A549 (cell line): ENCODE measurements at regions not wholly inside any gene's neighbourhood (a gene's known extent, or its start where the extent isn't known, plus 50 kb on each side); places are given as distances from the start of the nearest gene placed in this dataset.

Experiments
- CBX8 ChIP-seq: fragments of 200-600 bp; sonication (generic); IDR thresholded peaks from 2 replicates; pipeline ENCODE4 v1.6.1; 2016
- CHD4 ChIP-seq: fragments of 200-600 bp; sonication (generic); IDR thresholded peaks from 2 replicates; pipeline ENCODE4 v1.6.1; 2016; ENCODE audit warnings: antibody characterized with exemption, mild to moderate bottlenecking, borderline replicate concordance
- EHMT2 ChIP-seq: fragments of 200-600 bp; sonication (generic); IDR thresholded peaks from 2 replicates; pipeline ENCODE4 v1.6.1; 2016; ENCODE audit warnings: antibody characterized with exemption, low read depth, mild to moderate bottlenecking, moderate library complexity
- EP300 ChIP-seq, 2 experiments: fragments of >200 bp; sonication (Bioruptor Twin); formaldehyde crosslinking; IDR thresholded peaks; 2 replicates in 1 of 2; 3 replicates in 1 of 2; pipeline ENCODE4 v1.6.1; 2016 to 2017
- ESRRA ChIP-seq: fragments of 150-350 bp; IDR thresholded peaks from 2 replicates; pipeline ENCODE4 v1.6.1; 2014; ENCODE audit warnings: mild to moderate bottlenecking, low read length, borderline replicate concordance
- GATA3 ChIP-seq: IDR thresholded peaks from 2 replicates; pipeline ENCODE4 v1.6.1; 2012; ENCODE audit warnings: borderline replicate concordance
- MAFK ChIP-seq: fragments of 450-650 bp; IDR thresholded peaks from 2 replicates; pipeline ENCODE4 v1.6.1; 2014; ENCODE audit not compliant: partially characterized antibody
- MAZ ChIP-seq: fragments of 150-350 bp; IDR thresholded peaks from 2 replicates; pipeline ENCODE4 v1.6.1; 2014; ENCODE audit warnings: antibody characterized with exemption, low read depth, low read length, borderline replicate concordance
- NR3C1 ChIP-seq: fragments of >200 bp; sonication (Bioruptor Twin); formaldehyde crosslinking; IDR thresholded peaks from 3 replicates; pipeline ENCODE4 v1.6.1; 2017
- SREBF2 ChIP-seq: fragments of 450-650 bp; IDR thresholded peaks from 2 replicates; pipeline ENCODE4 v1.6.1; 2014; ENCODE audit warnings: mild to moderate bottlenecking, moderate library complexity
- TP53 ChIP-seq: fragments of 250-450 bp; sonication (Bioruptor Pico); IDR thresholded peaks from 2 replicates; pipeline ENCODE4 v1.5.0; 2021; ENCODE audit warnings: mild to moderate bottlenecking, moderate library complexity
- ZC3H11A ChIP-seq: fragments of 450-650 bp; IDR thresholded peaks from 2 replicates; pipeline ENCODE4 v1.6.1; 2014; ENCODE audit warnings: antibody characterized with exemption, mild to moderate bottlenecking
- TF ChIP-seq, protein P1 (sequence below): fragments of >200 bp; sonication (Bioruptor Twin); formaldehyde crosslinking; IDR thresholded peaks from 3 replicates; pipeline ENCODE4 v1.5.1; 2016
- TF ChIP-seq, protein P2 (sequence below): fragments of >200 bp; sonication (Bioruptor Twin); formaldehyde crosslinking; IDR thresholded peaks from 2 replicates; pipeline ENCODE4 v1.6.1; 2016

DNA sequence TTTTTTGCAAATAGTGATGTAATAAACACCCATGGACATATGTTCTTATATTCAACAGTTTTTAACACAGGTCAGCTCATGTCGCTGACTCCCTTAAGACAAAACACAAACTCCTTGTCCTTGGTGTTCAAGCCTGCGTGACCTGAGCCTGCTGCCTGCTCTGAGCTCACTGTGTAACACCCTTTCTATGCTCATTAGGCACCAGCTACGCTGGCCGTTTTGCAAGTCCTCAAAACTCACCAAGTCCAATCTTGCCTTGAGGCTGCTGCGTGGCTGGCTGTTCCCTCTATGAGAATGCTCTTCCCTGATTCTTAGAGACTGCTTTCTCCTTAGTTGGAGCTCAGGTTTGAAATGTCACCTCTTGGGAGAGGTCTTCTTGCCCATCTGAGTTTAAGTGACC, 100.5 kb upstream of the GLI2 start:
- no peak for TF ChIP-seq TP53 (CRISPR knock-in tag)
- no peak for TF ChIP-seq MAFK
- TF ChIP-seq, protein P1, sequence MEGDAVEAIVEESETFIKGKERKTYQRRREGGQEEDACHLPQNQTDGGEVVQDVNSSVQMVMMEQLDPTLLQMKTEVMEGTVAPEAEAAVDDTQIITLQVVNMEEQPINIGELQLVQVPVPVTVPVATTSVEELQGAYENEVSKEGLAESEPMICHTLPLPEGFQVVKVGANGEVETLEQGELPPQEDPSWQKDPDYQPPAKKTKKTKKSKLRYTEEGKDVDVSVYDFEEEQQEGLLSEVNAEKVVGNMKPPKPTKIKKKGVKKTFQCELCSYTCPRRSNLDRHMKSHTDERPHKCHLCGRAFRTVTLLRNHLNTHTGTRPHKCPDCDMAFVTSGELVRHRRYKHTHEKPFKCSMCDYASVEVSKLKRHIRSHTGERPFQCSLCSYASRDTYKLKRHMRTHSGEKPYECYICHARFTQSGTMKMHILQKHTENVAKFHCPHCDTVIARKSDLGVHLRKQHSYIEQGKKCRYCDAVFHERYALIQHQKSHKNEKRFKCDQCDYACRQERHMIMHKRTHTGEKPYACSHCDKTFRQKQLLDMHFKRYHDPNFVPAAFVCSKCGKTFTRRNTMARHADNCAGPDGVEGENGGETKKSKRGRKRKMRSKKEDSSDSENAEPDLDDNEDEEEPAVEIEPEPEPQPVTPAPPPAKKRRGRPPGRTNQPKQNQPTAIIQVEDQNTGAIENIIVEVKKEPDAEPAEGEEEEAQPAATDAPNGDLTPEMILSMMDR, result no peak
- no peak for TF ChIP-seq ESRRA
- TF ChIP-seq CBX8, result no peak
- TF ChIP-seq EP300 (IDR thresholded peaks at IDR 0.05), result no peak
- TF ChIP-seq CHD4, result no peak
- TF ChIP-seq MAZ, result no peak
- TF ChIP-seq GATA3, result no peak
- TF ChIP-seq ZC3H11A, result no peak
- TF ChIP-seq, protein P2, sequence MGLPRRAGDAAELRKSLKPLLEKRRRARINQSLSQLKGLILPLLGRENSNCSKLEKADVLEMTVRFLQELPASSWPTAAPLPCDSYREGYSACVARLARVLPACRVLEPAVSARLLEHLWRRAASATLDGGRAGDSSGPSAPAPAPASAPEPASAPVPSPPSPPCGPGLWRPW, result no peak
- TF ChIP-seq EHMT2, result no peak
- no peak for TF ChIP-seq SREBF2
- TF ChIP-seq NR3C1, result no peak
